A549 (cell line): ENCODE measurements at regions not wholly inside any gene's neighbourhood (a gene's known extent, or its start where the extent isn't known, plus 50 kb on each side); places are given as distances from the start of the nearest gene placed in this dataset.

Source experiments
- CBX2 ChIP-seq: fragments of 200-600 bp; sonication (generic); IDR thresholded peaks from 2 replicates; pipeline ENCODE4 v1.6.1; 2016; ENCODE audit warnings: low read depth, mild to moderate bottlenecking, borderline replicate concordance
- EHF ChIP-seq: fragments of 250-450 bp; sonication (Bioruptor Pico); IDR thresholded peaks from 2 replicates; pipeline ENCODE4 v1.5.0; 2020; ENCODE audit warnings: mild to moderate bottlenecking
- EHMT2 ChIP-seq: fragments of 200-600 bp; sonication (generic); IDR thresholded peaks from 2 replicates; pipeline ENCODE4 v1.6.1; 2016; ENCODE audit warnings: antibody characterized with exemption, low read depth, mild to moderate bottlenecking, moderate library complexity
- HOXA7 ChIP-seq: fragments of 250-450 bp; sonication (Bioruptor Pico); IDR thresholded peaks from 2 replicates; pipeline ENCODE4 v1.5.0; 2020; ENCODE audit warnings: mild to moderate bottlenecking, moderate library complexity
- JUNB ChIP-seq: fragments of >200 bp; sonication (Bioruptor Twin); formaldehyde crosslinking; IDR thresholded peaks from 2 replicates; pipeline ENCODE4 v1.6.1; 2016
- NR3C1 ChIP-seq: fragments of >200 bp; sonication (Bioruptor Twin); formaldehyde crosslinking; IDR thresholded peaks from 3 replicates; pipeline ENCODE4 v1.6.1; 2017
- POLR2A ChIP-seq: IDR thresholded peaks from 2 replicates; pipeline ENCODE4 v1.6.1; 2012; ENCODE audit warnings: mild to moderate bottlenecking, low read length
- RAD21 ChIP-seq, 2 experiments: fragments of >200 bp in 1 of 2; sonication (Bioruptor Twin) in 1 of 2; formaldehyde crosslinking in 1 of 2; IDR thresholded peaks in 1 of 2; conservative IDR thresholded peaks in 1 of 2; 2 replicates in 1 of 2; 3 replicates in 1 of 2; pipeline ENCODE4 v1.6.1; 2012 to 2018; ENCODE audit warnings: inconsistent platforms in 1 of 2
- TF ChIP-seq, protein P1 (sequence below): fragments of >200 bp; sonication (Bioruptor Twin); formaldehyde crosslinking; IDR thresholded peaks from 3 replicates; pipeline ENCODE4 v1.5.1; 2016
- TF ChIP-seq, protein P2 (sequence below): fragments of 200-600 bp; sonication (generic); IDR thresholded peaks from 2 replicates; pipeline ENCODE4 v1.6.1; 2016; ENCODE audit warnings: antibody characterized with exemption, mild to moderate bottlenecking, moderate library complexity

DNA sequence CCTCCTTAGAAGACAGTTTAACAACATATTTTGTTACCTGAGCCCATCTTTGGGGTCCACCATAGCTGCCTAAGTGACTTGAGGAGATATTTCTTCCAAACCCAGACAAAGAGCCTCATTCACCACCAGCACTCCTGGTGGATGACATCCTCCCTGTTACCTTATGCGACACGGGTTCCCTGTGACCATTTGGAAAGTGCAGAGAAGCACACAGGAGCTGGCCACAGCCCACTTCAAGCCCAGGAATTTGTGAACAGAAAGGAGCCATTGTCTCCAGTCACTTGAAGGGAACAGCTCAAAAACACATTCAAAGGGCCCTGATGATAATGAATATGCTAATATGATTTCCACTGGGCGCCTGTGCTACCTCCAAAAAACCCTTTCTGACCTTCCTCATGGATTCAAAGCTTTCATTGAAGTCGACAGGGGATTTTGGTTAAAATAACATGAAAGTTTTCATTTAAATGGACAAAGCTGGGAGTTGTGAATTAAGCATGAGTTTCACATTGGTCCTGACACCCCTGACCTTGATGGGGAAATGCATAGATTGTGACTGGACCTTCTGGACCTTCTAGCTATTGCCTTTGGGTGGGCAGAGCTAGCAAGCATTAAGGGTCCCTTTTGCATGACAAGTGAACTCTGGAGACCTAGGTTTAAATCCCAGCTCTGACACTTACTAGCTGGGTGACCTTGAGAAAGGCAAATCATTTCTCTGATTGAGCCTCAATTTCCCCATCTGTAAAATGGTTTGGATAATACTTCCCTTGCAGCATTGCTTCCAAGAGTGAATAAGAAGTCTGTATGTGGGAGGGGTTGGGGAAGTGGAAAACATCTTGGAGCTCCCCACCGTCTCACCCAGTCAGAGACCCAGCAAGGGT lies 83.3 kb upstream of the SIRPA start:
- TF ChIP-seq, protein P1, sequence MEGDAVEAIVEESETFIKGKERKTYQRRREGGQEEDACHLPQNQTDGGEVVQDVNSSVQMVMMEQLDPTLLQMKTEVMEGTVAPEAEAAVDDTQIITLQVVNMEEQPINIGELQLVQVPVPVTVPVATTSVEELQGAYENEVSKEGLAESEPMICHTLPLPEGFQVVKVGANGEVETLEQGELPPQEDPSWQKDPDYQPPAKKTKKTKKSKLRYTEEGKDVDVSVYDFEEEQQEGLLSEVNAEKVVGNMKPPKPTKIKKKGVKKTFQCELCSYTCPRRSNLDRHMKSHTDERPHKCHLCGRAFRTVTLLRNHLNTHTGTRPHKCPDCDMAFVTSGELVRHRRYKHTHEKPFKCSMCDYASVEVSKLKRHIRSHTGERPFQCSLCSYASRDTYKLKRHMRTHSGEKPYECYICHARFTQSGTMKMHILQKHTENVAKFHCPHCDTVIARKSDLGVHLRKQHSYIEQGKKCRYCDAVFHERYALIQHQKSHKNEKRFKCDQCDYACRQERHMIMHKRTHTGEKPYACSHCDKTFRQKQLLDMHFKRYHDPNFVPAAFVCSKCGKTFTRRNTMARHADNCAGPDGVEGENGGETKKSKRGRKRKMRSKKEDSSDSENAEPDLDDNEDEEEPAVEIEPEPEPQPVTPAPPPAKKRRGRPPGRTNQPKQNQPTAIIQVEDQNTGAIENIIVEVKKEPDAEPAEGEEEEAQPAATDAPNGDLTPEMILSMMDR: no peak
- TF ChIP-seq CBX2 (no peak), POLR2A (no peak), JUNB (no peak), NR3C1 (no peak), RAD21 (conservative IDR thresholded peaks at IDR 0.05 in 1 of 2, IDR thresholded peaks at IDR 0.05 in 1 of 2) (no peak), EHF (CRISPR knock-in tag) (no peak), EHMT2 (no peak), HOXA7 (CRISPR knock-in tag) (no peak)
- TF ChIP-seq, protein P2, sequence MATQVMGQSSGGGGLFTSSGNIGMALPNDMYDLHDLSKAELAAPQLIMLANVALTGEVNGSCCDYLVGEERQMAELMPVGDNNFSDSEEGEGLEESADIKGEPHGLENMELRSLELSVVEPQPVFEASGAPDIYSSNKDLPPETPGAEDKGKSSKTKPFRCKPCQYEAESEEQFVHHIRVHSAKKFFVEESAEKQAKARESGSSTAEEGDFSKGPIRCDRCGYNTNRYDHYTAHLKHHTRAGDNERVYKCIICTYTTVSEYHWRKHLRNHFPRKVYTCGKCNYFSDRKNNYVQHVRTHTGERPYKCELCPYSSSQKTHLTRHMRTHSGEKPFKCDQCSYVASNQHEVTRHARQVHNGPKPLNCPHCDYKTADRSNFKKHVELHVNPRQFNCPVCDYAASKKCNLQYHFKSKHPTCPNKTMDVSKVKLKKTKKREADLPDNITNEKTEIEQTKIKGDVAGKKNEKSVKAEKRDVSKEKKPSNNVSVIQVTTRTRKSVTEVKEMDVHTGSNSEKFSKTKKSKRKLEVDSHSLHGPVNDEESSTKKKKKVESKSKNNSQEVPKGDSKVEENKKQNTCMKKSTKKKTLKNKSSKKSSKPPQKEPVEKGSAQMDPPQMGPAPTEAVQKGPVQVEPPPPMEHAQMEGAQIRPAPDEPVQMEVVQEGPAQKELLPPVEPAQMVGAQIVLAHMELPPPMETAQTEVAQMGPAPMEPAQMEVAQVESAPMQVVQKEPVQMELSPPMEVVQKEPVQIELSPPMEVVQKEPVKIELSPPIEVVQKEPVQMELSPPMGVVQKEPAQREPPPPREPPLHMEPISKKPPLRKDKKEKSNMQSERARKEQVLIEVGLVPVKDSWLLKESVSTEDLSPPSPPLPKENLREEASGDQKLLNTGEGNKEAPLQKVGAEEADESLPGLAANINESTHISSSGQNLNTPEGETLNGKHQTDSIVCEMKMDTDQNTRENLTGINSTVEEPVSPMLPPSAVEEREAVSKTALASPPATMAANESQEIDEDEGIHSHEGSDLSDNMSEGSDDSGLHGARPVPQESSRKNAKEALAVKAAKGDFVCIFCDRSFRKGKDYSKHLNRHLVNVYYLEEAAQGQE: no peak
